ENCODE measurements at regions not wholly inside any gene's neighbourhood (a gene's known extent, or its start where the extent isn't known, plus 50 kb on each side); places are given as distances from the start of the nearest gene placed in this dataset.

DNA sequence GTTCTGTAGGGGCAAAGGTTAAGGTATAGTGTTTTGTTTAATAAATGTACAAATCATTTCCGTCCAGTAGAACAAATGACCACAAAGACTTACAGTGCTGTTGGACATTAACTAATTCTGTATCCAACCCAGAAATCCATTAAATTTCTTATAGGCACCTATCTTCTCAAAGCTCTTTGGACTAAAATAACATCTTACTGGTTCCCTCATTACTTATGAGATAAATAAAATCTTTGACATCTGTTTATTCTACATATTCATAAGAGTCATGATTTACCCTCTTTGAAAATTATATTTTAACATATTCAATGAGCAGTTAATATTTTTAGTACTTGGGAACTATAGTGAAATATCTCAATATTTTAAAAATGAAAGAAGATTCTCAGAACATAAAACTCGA, 102.7 kb upstream of the G2E3 start:
- TF ChIP-seq, protein P1, sequence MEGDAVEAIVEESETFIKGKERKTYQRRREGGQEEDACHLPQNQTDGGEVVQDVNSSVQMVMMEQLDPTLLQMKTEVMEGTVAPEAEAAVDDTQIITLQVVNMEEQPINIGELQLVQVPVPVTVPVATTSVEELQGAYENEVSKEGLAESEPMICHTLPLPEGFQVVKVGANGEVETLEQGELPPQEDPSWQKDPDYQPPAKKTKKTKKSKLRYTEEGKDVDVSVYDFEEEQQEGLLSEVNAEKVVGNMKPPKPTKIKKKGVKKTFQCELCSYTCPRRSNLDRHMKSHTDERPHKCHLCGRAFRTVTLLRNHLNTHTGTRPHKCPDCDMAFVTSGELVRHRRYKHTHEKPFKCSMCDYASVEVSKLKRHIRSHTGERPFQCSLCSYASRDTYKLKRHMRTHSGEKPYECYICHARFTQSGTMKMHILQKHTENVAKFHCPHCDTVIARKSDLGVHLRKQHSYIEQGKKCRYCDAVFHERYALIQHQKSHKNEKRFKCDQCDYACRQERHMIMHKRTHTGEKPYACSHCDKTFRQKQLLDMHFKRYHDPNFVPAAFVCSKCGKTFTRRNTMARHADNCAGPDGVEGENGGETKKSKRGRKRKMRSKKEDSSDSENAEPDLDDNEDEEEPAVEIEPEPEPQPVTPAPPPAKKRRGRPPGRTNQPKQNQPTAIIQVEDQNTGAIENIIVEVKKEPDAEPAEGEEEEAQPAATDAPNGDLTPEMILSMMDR (conservative IDR thresholded peaks at IDR 0.05; ENCODE audit: low read length), result no peak
- TF ChIP-seq EZH2phosphoT487 (IDR thresholded peaks at IDR 0.05; ENCODE audit: borderline replicate concordance), result no peak

Data from Loucy (cell line).